MV-4-11 (cell line): ENCODE measurements at regions not wholly inside any gene's neighbourhood (a gene's known extent, or its start where the extent isn't known, plus 50 kb on each side); places are given as distances from the start of the nearest gene placed in this dataset.
"Not testable (repeated sequence)": the region's sequence is repeated elsewhere in the genome, so short reads cannot be mapped to it uniquely, and the experiment has no call there.

Experiments used
- DNase-seq: peaks from one replicate; lab custom pipeline; 2025; lab: John Stamatoyannopoulos, UW

DNA sequence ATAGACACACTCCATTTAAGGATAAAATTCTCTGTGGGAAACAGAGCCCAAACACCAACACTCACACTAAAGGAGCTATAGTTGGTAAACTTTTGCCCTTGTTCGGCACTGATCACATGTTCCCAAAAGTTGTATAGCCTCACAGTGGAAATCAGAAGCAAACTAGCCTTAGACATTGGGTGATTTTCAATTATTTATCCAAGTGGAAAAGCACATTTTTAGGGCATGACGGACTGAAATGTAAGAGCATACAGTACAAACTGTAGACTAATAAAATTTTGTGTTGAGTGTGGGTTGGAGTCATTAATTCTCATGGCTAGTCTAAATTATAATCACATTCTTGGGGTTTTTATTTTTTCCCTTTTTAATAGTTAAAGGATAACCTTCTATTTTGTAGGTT is 202.4 kb downstream of the MOXD1 start:
- DNase-seq = no peak

- DNase-seq = no peak
Observed at GRCh38 chr6:132198040-132198439, 203.2 kb downstream of the MOXD1 start.

- no peak for DNase-seq
Observed at GRCh38 chr6:132194529-132194928, 206.7 kb downstream of the MOXD1 start.

GRCh38 chr6:132192631-132193030 is 208.6 kb downstream of the MOXD1 start:
- DNase-seq = peak; percentile 71

- DNase-seq = peak; percentile 9
Observed at GRCh38 chr6:132190815-132191175, 210.5 kb downstream of the MOXD1 start.

DNA sequence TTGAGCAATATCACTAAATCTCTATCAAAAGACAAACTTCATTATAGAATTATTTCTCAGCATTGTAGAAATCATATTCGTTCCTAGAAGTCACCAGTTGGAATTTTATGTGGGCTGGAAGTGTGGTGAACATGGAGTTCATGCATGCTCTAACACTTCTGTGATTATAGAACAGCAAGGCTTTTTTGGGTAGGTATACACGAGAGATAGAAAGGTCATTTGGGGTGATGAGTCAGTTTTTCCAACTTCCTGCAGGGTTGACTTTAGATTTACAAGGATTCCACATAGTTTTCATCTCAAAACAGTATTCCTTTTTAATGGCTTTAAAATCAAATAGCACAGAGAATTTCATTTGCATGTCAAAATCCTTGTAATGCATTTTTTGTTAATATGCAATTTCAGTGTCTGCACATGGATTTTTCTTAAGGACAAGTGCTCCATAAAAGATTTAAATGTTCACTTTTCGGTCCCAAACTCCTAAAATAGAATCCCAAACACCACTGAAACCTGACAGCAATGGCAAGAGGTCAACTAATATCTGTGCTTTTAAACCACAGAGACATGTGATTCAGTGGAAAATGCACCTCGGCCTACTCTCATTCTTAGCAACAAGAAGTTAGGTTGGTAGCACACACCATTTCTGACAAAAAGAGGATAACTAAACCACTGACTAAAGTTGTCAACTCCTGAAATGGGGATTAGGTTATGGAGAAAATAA is 211.0 kb downstream of the MOXD1 start:
- no peak for DNase-seq

DNA sequence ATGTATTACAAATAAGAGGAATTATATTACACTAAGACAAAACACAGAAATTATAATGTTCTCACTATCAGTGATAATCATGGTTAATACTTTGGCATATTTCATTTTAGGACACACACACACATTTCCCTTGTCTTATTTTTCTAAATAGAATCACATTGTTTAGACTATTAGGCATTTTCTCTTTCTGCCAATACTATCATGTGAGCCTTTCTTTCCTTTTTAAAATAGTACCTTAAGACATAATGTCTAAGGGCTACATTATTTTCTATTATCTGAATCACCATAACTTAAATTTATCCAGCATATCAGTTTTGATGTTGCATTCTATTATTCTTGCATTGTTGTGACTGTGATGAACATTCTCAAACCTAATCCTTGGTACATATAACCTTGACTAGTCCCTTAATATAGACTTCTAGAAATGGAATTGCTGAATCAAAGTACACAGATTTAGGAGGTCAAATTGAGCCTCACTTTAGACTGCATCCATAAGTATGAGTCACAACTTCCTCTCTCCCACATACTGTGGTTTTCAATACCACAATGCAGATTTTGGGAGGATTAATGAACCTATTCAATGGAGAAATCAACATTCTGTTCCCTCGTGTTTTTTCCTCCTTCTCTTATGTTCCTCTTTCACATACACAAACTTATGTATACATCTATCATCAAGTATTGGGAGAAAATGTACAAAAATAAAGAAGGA is 212.6 kb downstream of the MOXD1 start:
- DNase-seq = peak; percentile 87

- no peak for DNase-seq
Observed at GRCh38 chr6:132187816-132188215, 213.5 kb downstream of the MOXD1 start.

DNA sequence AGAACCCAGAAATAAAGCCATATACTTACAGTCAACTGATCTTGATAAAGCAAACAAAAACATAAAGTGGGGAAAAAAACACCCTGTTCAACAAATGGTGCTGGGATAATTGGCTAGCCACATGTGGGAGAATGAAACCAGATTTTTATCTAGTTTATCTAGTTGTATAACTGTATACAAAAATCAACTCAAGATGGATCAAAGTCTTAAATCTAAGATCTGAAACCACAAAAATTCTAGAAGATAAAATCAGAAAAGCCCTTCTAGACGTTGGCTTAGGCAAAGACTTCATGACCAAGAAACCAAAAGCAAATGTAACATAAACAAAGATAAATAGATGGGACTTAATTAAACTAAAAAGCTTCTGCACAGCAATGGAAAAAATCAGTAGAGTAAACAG is 216.3 kb downstream of the MOXD1 start:
- DNase-seq = not testable (repeated sequence)

GRCh38 chr6:132179955-132180354 is 221.3 kb downstream of the MOXD1 start:
- DNase-seq = no peak

GRCh38 chr6:132174919-132175318 is 223.7 kb upstream of the CCN2 start:
- DNase-seq = no peak

DNA sequence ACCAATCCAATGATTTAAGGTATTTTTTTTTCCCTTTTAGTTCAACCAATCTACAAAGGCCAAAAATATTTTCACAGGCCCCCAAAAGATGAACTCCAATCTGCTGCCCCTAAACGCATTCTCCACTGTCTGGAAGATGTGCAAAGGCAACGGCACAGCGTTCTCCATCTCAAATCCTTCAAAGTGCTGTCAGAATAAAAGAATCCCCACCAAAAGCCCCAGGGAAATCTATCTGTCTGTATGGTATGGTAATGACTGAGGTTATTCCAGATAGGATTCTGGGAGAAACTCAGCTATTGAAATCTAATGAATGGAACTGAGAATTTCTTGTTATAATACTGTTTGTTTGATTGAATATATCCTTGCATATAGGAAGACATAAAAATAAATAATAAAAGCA is 217.8 kb upstream of the CCN2 start:
- no peak for DNase-seq

DNA sequence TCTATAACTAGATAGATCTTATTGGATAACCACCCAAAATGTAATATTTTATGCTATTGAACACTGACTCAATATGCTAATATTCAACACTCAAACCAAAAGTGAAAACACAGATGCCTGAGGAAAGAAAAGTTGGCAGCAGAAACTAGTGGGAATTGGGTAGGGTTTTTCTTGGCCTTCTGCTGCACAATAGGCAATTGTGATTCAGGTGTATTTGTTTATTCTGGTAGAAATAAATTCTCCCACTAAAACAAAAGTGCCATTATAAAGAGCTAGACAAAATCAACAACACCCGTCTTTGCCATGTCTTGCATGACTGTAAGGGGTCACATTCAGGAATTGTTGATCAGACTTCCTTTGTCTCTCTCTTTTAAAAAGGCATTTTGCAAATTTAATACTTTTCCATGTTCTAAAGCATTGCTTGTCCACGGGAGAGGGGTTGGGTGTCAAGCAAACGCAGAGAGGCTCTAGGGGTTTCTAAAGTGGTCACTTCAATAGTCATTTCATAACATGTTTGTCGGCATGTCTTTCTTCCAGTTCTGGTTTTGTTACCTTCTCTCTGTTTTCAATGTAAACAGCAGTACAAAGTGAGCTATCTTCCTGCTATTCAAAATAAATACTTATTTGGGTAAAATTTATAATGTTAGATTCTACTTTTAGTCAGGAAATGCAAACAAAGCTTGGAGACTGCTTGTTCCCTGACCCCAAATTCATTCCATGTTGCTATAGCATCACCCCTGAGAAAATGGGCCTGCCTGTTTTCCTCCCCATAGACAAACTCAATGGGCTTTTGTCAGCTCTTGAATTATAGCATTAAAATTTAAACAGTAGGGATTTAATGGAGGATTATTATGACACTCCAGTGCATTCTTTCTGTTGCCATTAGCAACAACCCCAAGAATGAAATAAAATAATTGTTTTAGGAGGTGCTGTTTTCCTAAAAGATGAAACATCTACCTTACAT is 217.0 kb upstream of the CCN2 start:
- DNase-seq = no peak

GRCh38 chr6:132166526-132167051 is 215.4 kb upstream of the CCN2 start:
- no peak for DNase-seq

- no peak for DNase-seq
Observed at GRCh38 chr6:132165677-132166076, 214.5 kb upstream of the CCN2 start.

DNA sequence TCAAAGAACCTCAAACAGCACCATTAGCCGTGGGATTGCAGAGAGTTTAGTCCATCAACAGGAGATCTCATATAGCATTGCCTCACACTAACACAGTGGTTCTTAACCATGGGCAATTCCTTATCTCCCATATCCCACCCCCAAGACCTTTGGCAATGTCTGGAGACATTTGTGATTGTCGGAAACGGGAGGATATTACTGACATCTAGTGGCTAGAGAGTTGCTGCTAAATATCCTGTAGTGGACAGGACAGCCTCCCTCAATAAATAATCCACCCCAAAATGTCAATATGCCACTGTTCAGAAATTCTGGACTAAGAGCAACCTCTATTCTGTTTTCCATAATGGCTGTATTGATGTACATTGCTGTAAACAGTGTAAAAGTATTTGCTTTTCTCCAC is 210.1 kb upstream of the CCN2 start:
- DNase-seq = peak; percentile 27

- DNase-seq = no peak
Observed at GRCh38 chr6:132153221-132153898, 202.2 kb upstream of the CCN2 start.

- no peak for DNase-seq
Observed at GRCh38 chr6:132147530-132148011, 196.4 kb upstream of the CCN2 start.

- DNase-seq = peak; percentile 51
Observed at GRCh38 chr6:132144456-132144855, 193.3 kb upstream of the CCN2 start.

- DNase-seq = no peak
Observed at GRCh38 chr6:132143258-132143657, 192.1 kb upstream of the CCN2 start.

DNA sequence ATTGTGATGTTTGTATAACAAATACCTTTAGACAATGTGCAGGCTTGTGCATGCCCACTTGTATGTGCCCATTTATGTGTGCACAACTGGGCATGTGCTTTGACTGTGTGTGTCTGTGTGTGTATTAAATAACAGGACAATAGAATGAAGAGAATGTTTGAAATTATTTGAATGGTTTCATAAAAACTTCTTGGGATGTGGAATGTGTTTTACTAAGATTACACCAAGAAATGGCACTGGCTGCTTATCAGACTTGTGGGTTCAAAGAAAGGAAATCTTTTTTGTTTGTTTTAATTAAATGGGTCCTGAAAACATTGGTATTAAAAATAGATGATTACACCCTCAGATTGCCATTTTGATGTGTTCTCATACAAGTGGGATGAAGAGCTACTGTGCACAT is 191.6 kb upstream of the CCN2 start:
- no peak for DNase-seq

- DNase-seq = no peak
Observed at GRCh38 chr6:132142308-132142707, 191.1 kb upstream of the CCN2 start.
